ENCODE measurements at regions not wholly inside any gene's neighbourhood (a gene's known extent, or its start where the extent isn't known, plus 50 kb on each side); places are given as distances from the start of the nearest gene placed in this dataset.

DNA sequence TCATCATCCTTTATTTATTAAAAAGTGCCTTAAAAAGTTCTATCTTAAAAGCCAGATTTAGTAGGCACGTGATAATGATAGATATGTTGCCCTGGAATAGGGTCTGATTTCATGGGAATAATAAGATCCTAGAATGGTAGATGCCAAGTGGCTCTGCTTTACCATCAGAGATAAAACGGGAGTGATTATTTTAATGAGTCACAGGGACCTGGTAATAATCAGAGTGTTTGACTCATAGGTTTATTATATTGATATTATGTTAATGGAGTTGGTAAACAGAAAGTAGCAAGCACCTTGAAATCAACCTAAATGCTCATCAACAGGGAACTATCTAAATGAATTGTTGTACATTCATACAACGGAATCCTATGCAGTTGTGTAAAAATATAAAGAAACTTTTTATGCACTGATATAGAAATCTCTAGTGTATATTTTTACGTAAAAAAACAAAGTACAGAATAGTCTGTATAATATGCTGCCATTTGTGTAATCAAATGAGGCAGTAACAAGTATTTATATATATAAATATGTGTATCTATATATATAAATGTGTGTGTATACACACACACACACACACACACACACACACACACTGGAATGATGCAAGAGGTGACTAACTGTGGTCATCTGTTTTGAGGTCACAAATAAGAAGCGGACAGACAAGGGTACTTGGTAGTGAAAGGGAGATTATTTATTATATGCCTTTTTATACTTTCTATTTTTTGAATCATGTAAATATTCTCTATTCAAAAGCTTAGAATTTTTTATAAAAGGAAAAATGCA is 78.6 kb upstream of the DYNC1I1 start:
- TF ChIP-seq, protein P1, sequence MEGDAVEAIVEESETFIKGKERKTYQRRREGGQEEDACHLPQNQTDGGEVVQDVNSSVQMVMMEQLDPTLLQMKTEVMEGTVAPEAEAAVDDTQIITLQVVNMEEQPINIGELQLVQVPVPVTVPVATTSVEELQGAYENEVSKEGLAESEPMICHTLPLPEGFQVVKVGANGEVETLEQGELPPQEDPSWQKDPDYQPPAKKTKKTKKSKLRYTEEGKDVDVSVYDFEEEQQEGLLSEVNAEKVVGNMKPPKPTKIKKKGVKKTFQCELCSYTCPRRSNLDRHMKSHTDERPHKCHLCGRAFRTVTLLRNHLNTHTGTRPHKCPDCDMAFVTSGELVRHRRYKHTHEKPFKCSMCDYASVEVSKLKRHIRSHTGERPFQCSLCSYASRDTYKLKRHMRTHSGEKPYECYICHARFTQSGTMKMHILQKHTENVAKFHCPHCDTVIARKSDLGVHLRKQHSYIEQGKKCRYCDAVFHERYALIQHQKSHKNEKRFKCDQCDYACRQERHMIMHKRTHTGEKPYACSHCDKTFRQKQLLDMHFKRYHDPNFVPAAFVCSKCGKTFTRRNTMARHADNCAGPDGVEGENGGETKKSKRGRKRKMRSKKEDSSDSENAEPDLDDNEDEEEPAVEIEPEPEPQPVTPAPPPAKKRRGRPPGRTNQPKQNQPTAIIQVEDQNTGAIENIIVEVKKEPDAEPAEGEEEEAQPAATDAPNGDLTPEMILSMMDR (IDR thresholded peaks at IDR 0.05), result no peak
- no peak for TF ChIP-seq POLR2A (IDR thresholded peaks at IDR 0.05)
